ENCODE measurements at regions not wholly inside any gene's neighbourhood (a gene's known extent, or its start where the extent isn't known, plus 50 kb on each side); places are given as distances from the start of the nearest gene placed in this dataset.

GRCh38 chr9:16174915-16175314 is 622.1 kb downstream of the CCDC171 start:
- TF ChIP-seq CTCF (conservative IDR thresholded peaks at IDR 0.05), result no peak
- H3K27me3 Mint-ChIP-seq (ENCODE audit: insufficient read depth), result peaks cover under 1% of the 10 kb centered on the region
- no peak overlapping the region for H3K4me3 ChIP-seq (ENCODE audit: low read length)
- DNase-seq, result no peak
- H3K4me3 Mint-ChIP-seq, result no peak overlapping the region
- no peak overlapping the region for H3K9ac ChIP-seq (ENCODE audit: extremely low read depth, low read length, poor library complexity, severe bottlenecking)
- H3K36me3 Mint-ChIP-seq (ENCODE audit: low read depth), result no peaks in the 10 kb centered on the region
- H3K27ac Mint-ChIP-seq, result no peak overlapping the region
- no peak overlapping the region for H3K27ac ChIP-seq (ENCODE audit: low read depth, low read length)
- peaks cover 9% of the 10 kb centered on the region for H3K4me1 Mint-ChIP-seq
- no peaks in the 10 kb centered on the region for H3K9me3 Mint-ChIP-seq
- no peaks in the 10 kb centered on the region for H3K36me3 ChIP-seq (ENCODE audit: control insufficient read depth, insufficient read depth, low read length)
- peaks cover 3% of the 10 kb centered on the region for H3K4me1 ChIP-seq (ENCODE audit: control insufficient read depth, insufficient read depth, low read length)
- H3K27me3 ChIP-seq (ENCODE audit: control insufficient read depth, insufficient read depth, low read length, poor library complexity, severe bottlenecking), result no peaks in the 10 kb centered on the region
- H3K9me3 ChIP-seq (ENCODE audit: control insufficient read depth, low read length), result no peaks in the 10 kb centered on the region

- H3K27me3 ChIP-seq (ENCODE audit: control insufficient read depth, insufficient read depth, low read length, poor library complexity, severe bottlenecking), result no peaks in the 10 kb centered on the region
- H3K9me3 ChIP-seq (ENCODE audit: control insufficient read depth, low read length), result no peaks in the 10 kb centered on the region
- no peaks in the 10 kb centered on the region for H3K9me3 Mint-ChIP-seq
- H3K27me3 Mint-ChIP-seq (ENCODE audit: insufficient read depth), result no peaks in the 10 kb centered on the region
- no peak overlapping the region for H3K4me3 Mint-ChIP-seq
- H3K4me3 ChIP-seq (ENCODE audit: low read length), result no peak overlapping the region
- peaks cover 3% of the 10 kb centered on the region for H3K4me1 ChIP-seq (ENCODE audit: control insufficient read depth, insufficient read depth, low read length)
- H3K27ac Mint-ChIP-seq, result no peak overlapping the region
- H3K27ac ChIP-seq (ENCODE audit: low read depth, low read length), result no peak overlapping the region
- H3K4me1 Mint-ChIP-seq, result peaks cover 9% of the 10 kb centered on the region
- DNase-seq, result no peak
- H3K36me3 Mint-ChIP-seq (ENCODE audit: low read depth), result no peaks in the 10 kb centered on the region
- no peaks in the 10 kb centered on the region for H3K36me3 ChIP-seq (ENCODE audit: control insufficient read depth, insufficient read depth, low read length)
- no peak overlapping the region for H3K9ac ChIP-seq (ENCODE audit: extremely low read depth, low read length, poor library complexity, severe bottlenecking)
- WGBS, 2 experiments (ENCODE audit: insufficient coverage in 1 of 2, insufficient read length in 1 of 2), result 95 to 97% methylated on average over 3 of the region's 3 CpGs
- TF ChIP-seq CTCF (conservative IDR thresholded peaks at IDR 0.05), result no peak
Measured at GRCh38 chr9:16175461-16175860, 622.6 kb downstream of the CCDC171 start.

- no peak for DNase-seq
- H3K9ac ChIP-seq (ENCODE audit: extremely low read depth, low read length, poor library complexity, severe bottlenecking), result no peak overlapping the region
- no peaks in the 10 kb centered on the region for H3K9me3 Mint-ChIP-seq
- H3K9me3 ChIP-seq (ENCODE audit: control insufficient read depth, low read length), result no peaks in the 10 kb centered on the region
- no peaks in the 10 kb centered on the region for H3K27me3 ChIP-seq (ENCODE audit: control insufficient read depth, insufficient read depth, low read length, poor library complexity, severe bottlenecking)
- no peak overlapping the region for H3K4me3 ChIP-seq (ENCODE audit: low read length)
- H3K36me3 ChIP-seq (ENCODE audit: control insufficient read depth, insufficient read depth, low read length), result no peaks in the 10 kb centered on the region
- no peaks in the 10 kb centered on the region for H3K4me1 ChIP-seq (ENCODE audit: control insufficient read depth, insufficient read depth, low read length)
- no peak overlapping the region for H3K27ac Mint-ChIP-seq
- H3K4me1 Mint-ChIP-seq, result no peaks in the 10 kb centered on the region
- H3K27ac ChIP-seq (ENCODE audit: low read depth, low read length), result no peak overlapping the region
- no peaks in the 10 kb centered on the region for H3K36me3 Mint-ChIP-seq (ENCODE audit: low read depth)
- TF ChIP-seq CTCF (conservative IDR thresholded peaks at IDR 0.05), result no peak
- no peaks in the 10 kb centered on the region for H3K27me3 Mint-ChIP-seq (ENCODE audit: insufficient read depth)
- no peak overlapping the region for H3K4me3 Mint-ChIP-seq
Measured at GRCh38 chr9:16178294-16178693, 625.5 kb downstream of the CCDC171 start.
